Motor neuron (in vitro differentiated cells): ENCODE measurements at regions not wholly inside any gene's neighbourhood (a gene's known extent, or its start where the extent isn't known, plus 50 kb on each side); places are given as distances from the start of the nearest gene placed in this dataset.
"Not testable (repeated sequence)": the region's sequence is repeated elsewhere in the genome, so short reads cannot be mapped to it uniquely, and the experiment has no call there.

Experiments used
- ATAC-seq, 8 experiments: fragments of 200-7000 bp; cut with Tn5 transposase; replicated peaks in 6 of 8; 2 replicates each; pipeline ENCODE4 v1.8.0; 2021; ENCODE audit warnings: mild to moderate bottlenecking in 8 of 8, moderate library complexity in 8 of 8
- H3K27ac ChIP-seq, 2 donors: fragments of 250-450 bp; sonication (Bioruptor Pico); 2 replicates each; pipeline ENCODE4 v1.9.0; 2021; ENCODE audit warnings: antibody characterized with exemption in 2 of 2, mild to moderate bottlenecking in 2 of 2, moderate library complexity in 1 of 2
- H3K4me1 ChIP-seq, 2 donors: fragments of 250-450 bp; sonication (Bioruptor Pico); replicated peaks in 1 of 2; 2 replicates each; pipeline ENCODE4 v1.6.1; 2021; ENCODE audit warnings: antibody characterized with exemption in 2 of 2, mild to moderate bottlenecking in 2 of 2, moderate library complexity in 1 of 2
- H3K4me3 ChIP-seq, 5 donors: fragments of 250-450 bp; sonication (Bioruptor Pico); 2 replicates each; pipeline ENCODE4 v1.9.0; 2021; ENCODE audit warnings: antibody characterized with exemption in 5 of 5, mild to moderate bottlenecking in 5 of 5, moderate library complexity in 4 of 5
- WGBS, 10 experiments: fragments of 450-650 bp; shearing (Covaris generic); methylation state at CpG; one replicate each; pipeline ENCODE4 v1.0.0; 2022; 5-methylcytosine and 5-hydroxymethylcytosine counted together
- in situ Hi-C, 9 experiments: fragments of 400-800 bp; cut with MboI; loops; one replicate each; pipeline ENCODE4 v1.15.0; 2021; ENCODE audit warnings: low sequenced_read_pairs in 9 of 9, low pct_unique_long_range_greater_than_20kb in 2 of 9; ENCODE audit not compliant: unreplicated experiment in 9 of 9

GRCh38 chr12:91654087-91654486, 471.5 kb upstream of the DCN start:
- in situ Hi-C loops: no loop called here
- peaks cover 6 to 15% of the 10 kb centered on the region in 2 donors for H3K4me1 ChIP-seq
- 58 to 100% (median 94%) methylated on average over 1 to 3 of the region's 3 CpGs for WGBS, 10 experiments
- ATAC-seq: no peak
- H3K4me3 ChIP-seq: no peak overlapping the region
- H3K27ac ChIP-seq: no peak overlapping the region

- Histone ChIP-seq H3K4me1 (peaks cover 0 to 7% of the 10 kb centered on the region in 2 donors), H3K4me3 (no peak overlapping the region), H3K27ac (no peak overlapping the region)
- no peak for ATAC-seq
- in situ Hi-C loops: no loop called here
These were observed 469.1 kb upstream of the DCN start for GRCh38 chr12:91651728-91652127.

GRCh38 chr12:91643763-91644162, 461.1 kb upstream of the DCN start:
- ATAC-seq: no peak

GRCh38 chr12:91640021-91640420, 457.4 kb upstream of the DCN start:
- peaks cover 0 to 15% of the 10 kb centered on the region in 2 donors for H3K4me1 ChIP-seq
- no peak overlapping the region for H3K27ac ChIP-seq
- in situ Hi-C loops: no loop called here
- no peak overlapping the region for H3K4me3 ChIP-seq
- 18 to 100% (median 71%) methylated on average over 1 to 2 of the region's 2 CpGs for WGBS, 10 experiments
- no peak for ATAC-seq

More at GRCh38 chr12:91643763-91644162, 461.1 kb upstream of the DCN start:
- 0 to 100% (median 64%) methylated on average over 1 to 2 of the region's 2 CpGs; no CpG with 5 or more reads in 5 of the 10 experiments for WGBS, 10 experiments
- in situ Hi-C loops: no loop called here
- no peak overlapping the region for H3K4me3 ChIP-seq
- no peak overlapping the region for H3K27ac ChIP-seq
- H3K4me1 ChIP-seq: peaks cover 0 to 17% of the 10 kb centered on the region in 2 donors

- peaks cover 0 to 15% of the 10 kb centered on the region in 2 donors for H3K4me1 ChIP-seq
- no peak overlapping the region for H3K4me3 ChIP-seq
- WGBS, 10 experiments: 20 to 100% (median 57%) methylated on average over 1 to 3 of the region's 3 CpGs; no CpG with 5 or more reads in 4 of the 10 experiments
- in situ Hi-C loops: no loop called here
- ATAC-seq: peak in 5 of 8 experiments; percentile 84 to 100 (median 99)
- no peak overlapping the region for H3K27ac ChIP-seq
These were observed 456.7 kb upstream of the DCN start for GRCh38 chr12:91639327-91639726.

GRCh38 chr12:91637789-91638624, 455.4 kb upstream of the DCN start:
- 76 to 100% (median 98%) methylated on average over 2 to 8 of the region's 8 CpGs for WGBS, 10 experiments
- no peak for ATAC-seq
- in situ Hi-C loops: no loop called here
- Histone ChIP-seq H3K27ac (no peak overlapping the region), H3K4me3 (no peak overlapping the region), H3K4me1 (peaks cover 0 to 15% of the 10 kb centered on the region in 2 donors)

GRCh38 chr12:91636721-91637120, 454.1 kb upstream of the DCN start:
- Histone ChIP-seq H3K4me3 (no peak overlapping the region), H3K4me1 (peaks cover 0 to 15% of the 10 kb centered on the region in 2 donors), H3K27ac (no peak overlapping the region)
- 50 to 100% (median 83%) methylated on average over 1 to 3 of the region's 4 CpGs; no CpG with 5 or more reads in 4 of the 10 experiments for WGBS, 10 experiments
- in situ Hi-C loops: no loop called here
- no peak for ATAC-seq

- H3K4me1 ChIP-seq: peaks cover 14 to 28% of the 10 kb centered on the region in 2 donors
- 70 to 100% (median 100%) methylated on average over 1 to 2 of the region's 3 CpGs; no CpG with 5 or more reads in 7 of the 10 experiments for WGBS, 10 experiments
- H3K27ac ChIP-seq, ATAC-seq, H3K4me3 ChIP-seq, in situ Hi-C loops: not testable (repeated sequence)
These were observed 451.7 kb upstream of the DCN start for GRCh38 chr12:91634386-91634713.

GRCh38 chr12:91633734-91634357, 451.2 kb upstream of the DCN start:
- in situ Hi-C loops: no loop called here
- no peak for ATAC-seq
- Histone ChIP-seq H3K4me3 (no peak overlapping the region), H3K27ac (no peak overlapping the region), H3K4me1 (peaks cover 14 to 23% of the 10 kb centered on the region in 2 donors)
- WGBS, 10 experiments: 94 to 100% (median 94%) methylated on average over 3 to 13 of the region's 47 CpGs; no CpG with 5 or more reads in 7 of the 10 experiments

- peaks cover 14 to 18% of the 10 kb centered on the region in 2 donors for H3K4me1 ChIP-seq
- H3K4me3 ChIP-seq: no peak overlapping the region
- 27 to 100% (median 95%) methylated on average over 2 to 3 of the region's 3 CpGs; no CpG with 5 or more reads in 1 of the 10 experiments for WGBS, 10 experiments
- no peak overlapping the region for H3K27ac ChIP-seq
- in situ Hi-C loops: no loop called here
- no peak for ATAC-seq
These were observed 450.6 kb upstream of the DCN start for GRCh38 chr12:91633206-91633605.

GRCh38 chr12:91632042-91632786, 449.6 kb upstream of the DCN start:
- ATAC-seq: no peak
- in situ Hi-C loops: no loop called here
- H3K27ac ChIP-seq: no peak overlapping the region
- H3K4me3 ChIP-seq: no peak overlapping the region
- peaks cover 14 to 18% of the 10 kb centered on the region in 2 donors for H3K4me1 ChIP-seq
- 15 to 100% (median 91%) methylated on average over 1 to 4 of the region's 4 CpGs; no CpG with 5 or more reads in 1 of the 10 experiments for WGBS, 10 experiments

- Histone ChIP-seq H3K27ac (peak overlapping the region in 1 of 2 donors; percentile 29), H3K4me3 (no peak overlapping the region), H3K4me1 (peaks cover 14 to 18% of the 10 kb centered on the region in 2 donors)
- WGBS, 10 experiments: 0 to 85% (median 50%) methylated on average over 1 to 3 of the region's 3 CpGs; no CpG with 5 or more reads in 1 of the 10 experiments
- in situ Hi-C loops: no loop called here
- ATAC-seq: peak in 4 of 8 experiments; percentile 30 to 77 (median 60)
These were observed 448.1 kb upstream of the DCN start for GRCh38 chr12:91630596-91631293.
